ENCODE measurements at regions not wholly inside any gene's neighbourhood (a gene's known extent, or its start where the extent isn't known, plus 50 kb on each side); places are given as distances from the start of the nearest gene placed in this dataset.

DNA sequence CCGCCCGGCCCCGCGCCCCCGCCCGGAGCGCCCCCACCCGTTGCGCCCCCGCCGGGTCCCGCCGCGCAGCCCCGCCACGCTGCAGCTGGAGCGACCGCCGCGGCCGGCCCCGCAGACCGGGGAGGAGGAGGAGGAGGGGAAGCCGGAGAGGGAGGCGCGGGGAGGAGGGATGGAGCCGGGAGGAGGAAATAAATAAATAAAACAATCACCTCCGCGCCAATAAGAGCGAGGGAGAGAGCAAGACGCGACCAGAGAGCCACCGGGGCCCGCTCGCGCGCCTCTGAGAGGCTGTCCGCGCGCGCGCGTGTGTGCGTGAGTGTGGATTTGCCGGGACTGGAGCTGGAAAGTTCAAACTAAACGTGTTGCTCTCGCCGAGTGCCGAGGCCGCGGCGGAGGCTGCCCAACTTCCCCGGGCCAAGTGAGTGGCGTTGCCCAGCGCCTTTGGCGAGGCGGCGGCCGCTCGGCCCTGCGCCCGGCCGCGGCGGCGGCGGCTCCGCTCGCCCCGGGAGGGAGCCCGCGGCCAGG lies 2184.4 kb upstream of the TENM3 start:
- H3K4me3 ChIP-seq (ENCODE audit: low read depth in 1 of 2, low read length in 2 of 2): no peak overlapping the region
- H3K27me3 ChIP-seq (ENCODE audit: insufficient read depth, low read length, poor library complexity): peaks cover 8% of the 10 kb centered on the region
- no peaks in the 10 kb centered on the region for H3K36me3 ChIP-seq (ENCODE audit: insufficient read depth, low read length)
- no peaks in the 10 kb centered on the region for H3K9me3 ChIP-seq (ENCODE audit: insufficient read depth, low read length, severe bottlenecking)
- ATAC-seq (ENCODE audit: insufficient read depth, low read depth): no peak
- no peaks in the 10 kb centered on the region for H4K20me1 ChIP-seq (ENCODE audit: insufficient read depth, low read length)
- H3K4me1 ChIP-seq (ENCODE audit: insufficient read depth, low read length): 0 out of 2 replicates have a peak, but pooled peaks cover 2% of the 10 kb centered on the region
- no peak overlapping the region for H3K27ac ChIP-seq (ENCODE audit: low read length)
- H3K9ac ChIP-seq (ENCODE audit: low read depth, low read length): no peak overlapping the region
- DNase-seq: no peak
- H3K79me2 ChIP-seq (ENCODE audit: insufficient read depth, low read length): no peaks in the 10 kb centered on the region
- TF ChIP-seq, protein P1, sequence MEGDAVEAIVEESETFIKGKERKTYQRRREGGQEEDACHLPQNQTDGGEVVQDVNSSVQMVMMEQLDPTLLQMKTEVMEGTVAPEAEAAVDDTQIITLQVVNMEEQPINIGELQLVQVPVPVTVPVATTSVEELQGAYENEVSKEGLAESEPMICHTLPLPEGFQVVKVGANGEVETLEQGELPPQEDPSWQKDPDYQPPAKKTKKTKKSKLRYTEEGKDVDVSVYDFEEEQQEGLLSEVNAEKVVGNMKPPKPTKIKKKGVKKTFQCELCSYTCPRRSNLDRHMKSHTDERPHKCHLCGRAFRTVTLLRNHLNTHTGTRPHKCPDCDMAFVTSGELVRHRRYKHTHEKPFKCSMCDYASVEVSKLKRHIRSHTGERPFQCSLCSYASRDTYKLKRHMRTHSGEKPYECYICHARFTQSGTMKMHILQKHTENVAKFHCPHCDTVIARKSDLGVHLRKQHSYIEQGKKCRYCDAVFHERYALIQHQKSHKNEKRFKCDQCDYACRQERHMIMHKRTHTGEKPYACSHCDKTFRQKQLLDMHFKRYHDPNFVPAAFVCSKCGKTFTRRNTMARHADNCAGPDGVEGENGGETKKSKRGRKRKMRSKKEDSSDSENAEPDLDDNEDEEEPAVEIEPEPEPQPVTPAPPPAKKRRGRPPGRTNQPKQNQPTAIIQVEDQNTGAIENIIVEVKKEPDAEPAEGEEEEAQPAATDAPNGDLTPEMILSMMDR (IDR thresholded peaks at IDR 0.05; ENCODE audit: borderline replicate concordance, extremely low read depth, low read length, poor library complexity, severe bottlenecking): no peak
- TF ChIP-seq EZH2 (IDR thresholded peaks at IDR 0.05; ENCODE audit: borderline replicate concordance, low read depth, low read length, severe bottlenecking): no peak
- no peak overlapping the region for H3K4me2 ChIP-seq (ENCODE audit: insufficient read depth, low read length)
- H2AFZ ChIP-seq (ENCODE audit: low read depth, low read length): no peak overlapping the region

DNA sequence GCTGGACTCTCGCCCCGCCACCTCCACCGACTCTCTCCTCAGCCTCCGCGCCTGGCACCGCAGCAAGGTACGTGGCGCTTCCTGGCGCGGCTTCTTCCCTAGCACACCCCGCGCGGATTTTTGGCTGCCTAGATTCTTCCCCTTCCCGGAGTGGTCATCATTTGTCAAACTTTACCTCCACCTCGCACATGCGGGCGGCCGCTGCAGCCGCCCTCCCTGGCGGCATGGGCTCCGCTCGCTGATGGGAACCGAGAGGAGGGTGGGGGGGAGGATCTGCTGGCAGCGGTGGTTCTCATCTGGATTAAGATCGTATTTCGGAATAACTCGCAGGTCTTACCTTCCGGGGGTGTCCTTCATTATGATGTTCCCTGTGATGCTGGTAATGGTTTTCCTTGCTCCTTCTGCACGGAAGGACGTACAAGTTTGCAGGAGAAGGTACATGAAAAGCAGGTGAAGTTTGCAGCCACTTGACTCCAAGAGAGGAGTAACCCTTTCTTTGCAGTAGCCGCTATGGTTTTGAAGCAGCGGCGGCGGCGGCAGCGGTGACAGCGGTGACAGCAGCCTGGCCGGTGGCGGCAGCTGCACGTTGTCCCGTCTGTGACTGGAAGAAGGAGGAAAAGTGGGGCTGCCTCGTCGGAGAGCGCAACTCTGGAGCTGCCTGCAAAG lies 2183.9 kb upstream of the TENM3 start:
- ATAC-seq (ENCODE audit: insufficient read depth, low read depth) (peak; percentile 42; the same call in 1 of the 3 replicates), DNase-seq (peak; percentile 11)
- Histone ChIP-seq H3K4me1 (ENCODE audit: insufficient read depth, low read length) (0 out of 2 replicates have a peak, but pooled peaks cover 2% of the 10 kb centered on the region), H3K9ac (ENCODE audit: low read depth, low read length) (no peak overlapping the region), H3K9me3 (ENCODE audit: insufficient read depth, low read length, severe bottlenecking) (no peaks in the 10 kb centered on the region), H3K4me2 (ENCODE audit: insufficient read depth, low read length) (peak overlapping the region; percentile 33; the same call in 1 of the 2 replicates), H4K20me1 (ENCODE audit: insufficient read depth, low read length) (no peaks in the 10 kb centered on the region), H3K36me3 (ENCODE audit: insufficient read depth, low read length) (no peaks in the 10 kb centered on the region), H3K27ac (ENCODE audit: low read length) (no peak overlapping the region), H2AFZ (ENCODE audit: low read depth, low read length) (no peak overlapping the region), H3K27me3 (ENCODE audit: insufficient read depth, low read length, poor library complexity) (peaks cover 8% of the 10 kb centered on the region), H3K4me3 (ENCODE audit: low read depth in 1 of 2, low read length in 2 of 2) (peak overlapping the region in 1 of 2 experiments; percentile 27; a peak in 1 of 4 replicates), H3K79me2 (ENCODE audit: insufficient read depth, low read length) (no peaks in the 10 kb centered on the region)
- TF ChIP-seq EZH2 (IDR thresholded peaks at IDR 0.05; ENCODE audit: borderline replicate concordance, low read depth, low read length, severe bottlenecking): peak; percentile 56
- TF ChIP-seq, protein P1 (IDR thresholded peaks at IDR 0.05; ENCODE audit: borderline replicate concordance, extremely low read depth, low read length, poor library complexity, severe bottlenecking): no peak

DNA sequence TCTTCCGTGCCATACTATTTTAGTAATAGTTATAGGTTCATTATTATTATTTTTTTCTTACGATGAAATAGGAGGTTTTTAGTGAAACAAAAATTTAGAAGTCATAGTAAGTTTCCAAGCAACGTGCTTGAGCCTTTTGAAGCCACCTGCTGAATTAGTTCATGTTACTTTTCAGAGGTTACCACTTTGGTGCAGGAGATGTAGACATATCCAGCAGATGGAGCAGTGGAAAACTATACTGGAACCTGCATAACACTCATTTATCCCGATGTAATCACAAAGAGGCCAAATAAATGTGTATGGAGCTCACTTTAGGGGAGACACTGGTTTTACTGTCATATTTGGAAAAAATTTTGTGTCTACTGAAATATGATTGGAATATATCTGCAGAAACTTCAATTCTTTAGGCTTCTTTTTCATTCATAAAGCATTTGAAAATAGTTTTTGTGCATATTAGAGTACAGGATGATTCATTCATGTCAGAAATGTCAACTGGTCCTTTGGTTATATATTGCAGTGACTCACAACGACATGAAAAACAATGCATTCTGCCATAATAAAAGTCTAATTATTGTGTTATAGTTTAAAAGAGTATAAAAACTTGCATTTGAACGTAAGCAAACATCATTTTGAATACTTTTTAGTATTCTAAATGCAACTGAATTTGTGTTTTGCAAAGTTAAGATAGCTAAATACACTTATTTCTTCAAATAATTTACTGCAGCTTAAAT lies 2182.9 kb upstream of the TENM3 start:
- Histone ChIP-seq H3K27ac (ENCODE audit: low read length) (no peak overlapping the region), H3K4me2 (ENCODE audit: insufficient read depth, low read length) (no peak overlapping the region), H3K4me1 (ENCODE audit: insufficient read depth, low read length) (0 out of 2 replicates have a peak, but pooled peaks cover 2% of the 10 kb centered on the region), H3K9ac (ENCODE audit: low read depth, low read length) (no peak overlapping the region), H3K9me3 (ENCODE audit: insufficient read depth, low read length, severe bottlenecking) (no peaks in the 10 kb centered on the region), H3K36me3 (ENCODE audit: insufficient read depth, low read length) (no peaks in the 10 kb centered on the region), H2AFZ (ENCODE audit: low read depth, low read length) (no peak overlapping the region), H3K79me2 (ENCODE audit: insufficient read depth, low read length) (no peaks in the 10 kb centered on the region), H3K27me3 (ENCODE audit: insufficient read depth, low read length, poor library complexity) (peaks cover 8% of the 10 kb centered on the region), H4K20me1 (ENCODE audit: insufficient read depth, low read length) (no peaks in the 10 kb centered on the region), H3K4me3 (ENCODE audit: low read depth in 1 of 2, low read length in 2 of 2) (no peak overlapping the region)
- ATAC-seq (ENCODE audit: insufficient read depth, low read depth): no peak
- TF ChIP-seq EZH2 (IDR thresholded peaks at IDR 0.05; ENCODE audit: borderline replicate concordance, low read depth, low read length, severe bottlenecking): no peak
- TF ChIP-seq, protein P1 (IDR thresholded peaks at IDR 0.05; ENCODE audit: borderline replicate concordance, extremely low read depth, low read length, poor library complexity, severe bottlenecking): peak; percentile 18
- no peak for DNase-seq
